H1 (cell line): ENCODE measurements at regions not wholly inside any gene's neighbourhood (a gene's known extent, or its start where the extent isn't known, plus 50 kb on each side); places are given as distances from the start of the nearest gene placed in this dataset.

ENCODE experiments used
- CTCF ChIA-PET: fragments of 300-600 bp; sonication (Branson Sonifier 250); formaldehyde crosslinking; loops from one replicate; lab custom pipeline; 2021; ENCODE audit not compliant: partially characterized antibody; lab: Charles Lee
- POLR2A ChIA-PET: fragments of 300-600 bp; sonication (Branson Sonifier 250); formaldehyde crosslinking; loops from one replicate; lab custom pipeline; 2021; ENCODE audit warnings: inconsistent platforms; ENCODE audit not compliant: partially characterized antibody; lab: Charles Lee
- DNase-seq, 2 experiments: peaks; one replicate each; pipeline versions ENCODE4 v3.0.0 to v3.0.0-alpha.2; 2010 to 2022; ENCODE audit warnings: low spot score in 2 of 2, low read depth in 1 of 2, mixed read lengths in 1 of 2
- FAIRE-seq: peaks from 2 replicates; lab custom pipeline; 2011; peaks lifted over from hg19 to GRCh38; lab: Jason Lieb, UNC
- H2AFZ ChIP-seq: 2 replicates; pipeline ENCODE4 v1.8.1; 2012; ENCODE audit warnings: low read length, inconsistent platforms
- H2AK5ac ChIP-seq: 2 replicates; pipeline ENCODE4 v1.6.1; 2013; ENCODE audit warnings: low read depth, low read length
- H2BK120ac ChIP-seq: replicated peaks from 2 replicates; pipeline ENCODE3; 2013; ENCODE audit warnings: low read depth, low read length, inconsistent platforms
- H2BK12ac ChIP-seq: 2 replicates; pipeline ENCODE4 v1.6.1; 2013; ENCODE audit warnings: low read depth, low read length
- H2BK15ac ChIP-seq: 2 replicates; pipeline ENCODE4 v1.6.1; 2013; ENCODE audit warnings: low read length
- H2BK20ac ChIP-seq: 2 replicates; pipeline ENCODE4 v1.6.1; 2013; ENCODE audit warnings: low read length
- H2BK5ac ChIP-seq: 2 replicates; pipeline ENCODE4 v1.6.1; 2013; ENCODE audit warnings: low read depth, low read length
- H3K14ac ChIP-seq: 2 replicates; pipeline ENCODE4 v1.6.1; 2013; ENCODE audit warnings: inconsistent platforms; ENCODE audit not compliant: insufficient read length
- H3K18ac ChIP-seq: 2 replicates; pipeline ENCODE4 v1.6.1; 2013; ENCODE audit warnings: low read length; ENCODE audit errors: extremely low read depth
- H3K23ac ChIP-seq: 2 replicates; pipeline ENCODE4 v1.6.1; 2013; ENCODE audit warnings: inconsistent platforms; ENCODE audit not compliant: insufficient read length
- H3K23me2 ChIP-seq: 2 replicates; pipeline ENCODE4 v1.6.1; 2013; ENCODE audit warnings: low read depth, low read length
- H3K27ac ChIP-seq: 2 replicates; pipeline ENCODE4 v1.6.1; 2011; ENCODE audit warnings: low read depth, low read length, inconsistent platforms
- H3K27me3 ChIP-seq, 4 experiments: replicated peaks in 1 of 4; 1 replicate in 1 of 4; 2 replicates in 3 of 4; pipeline versions ENCODE4 v1.6.1 to v1.8.1; 2011 to 2013; ENCODE audit warnings: low read length in 3 of 4, mild to moderate bottlenecking in 3 of 4, inconsistent platforms in 2 of 4, mixed read lengths in 2 of 4, moderate library complexity in 1 of 4; ENCODE audit not compliant: control insufficient read depth in 3 of 4, insufficient read depth in 3 of 4; ENCODE audit errors: extremely low read depth in 1 of 4
- H3K36me3 ChIP-seq, 4 experiments: 2 replicates each; pipeline versions ENCODE4 v1.6.1 to v1.8.1; 2011 to 2013; ENCODE audit warnings: mild to moderate bottlenecking in 4 of 4, low read length in 3 of 4, moderate library complexity in 2 of 4, control low read depth in 1 of 4, inconsistent platforms in 1 of 4; ENCODE audit not compliant: insufficient read depth in 4 of 4, control insufficient read depth in 2 of 4
- H3K4ac ChIP-seq: replicated peaks from 2 replicates; pipeline ENCODE3; 2013; ENCODE audit warnings: low read length, low read depth, mixed read lengths, inconsistent platforms; ENCODE audit not compliant: insufficient read length
- H3K4me1 ChIP-seq, 4 experiments: replicated peaks in 1 of 4; 1 replicate in 1 of 4; 2 replicates in 3 of 4; pipeline versions ENCODE4 v1.6.1 to v1.8.1; 2011 to 2013; ENCODE audit warnings: low read length in 3 of 4, inconsistent platforms in 2 of 4, mixed read lengths in 1 of 4; ENCODE audit not compliant: insufficient read depth in 4 of 4, control insufficient read depth in 3 of 4
- H3K4me2 ChIP-seq, 2 experiments: 2 replicates each; pipeline versions ENCODE4 v1.6.1 to v1.8.1; 2011 to 2013; ENCODE audit warnings: low read depth in 2 of 2, low read length in 2 of 2, control low read depth in 1 of 2, inconsistent platforms in 1 of 2, mild to moderate bottlenecking in 1 of 2; ENCODE audit not compliant: insufficient read depth in 1 of 2
- H3K4me3 ChIP-seq, 4 experiments: fragments of 200-600, 300-600 bp in 1 of 4; sonication (generic), shearing (Covaris generic), sonication (Bioruptor Twin) in 1 of 4; 2 replicates each; pipeline versions ENCODE4 v1.5.1 to v1.8.1; 2011 to 2016; ENCODE audit warnings: low read length in 4 of 4, low read depth in 3 of 4, control low read depth in 2 of 4, inconsistent platforms in 2 of 4, mild to moderate bottlenecking in 2 of 4, mixed read lengths in 1 of 4, moderate library complexity in 1 of 4; ENCODE audit not compliant: insufficient read depth in 2 of 4; ENCODE audit errors: extremely low read depth in 1 of 4
- H3K56ac ChIP-seq: replicated peaks from 2 replicates; pipeline ENCODE3; 2013; ENCODE audit warnings: low read depth, mild to moderate bottlenecking, mixed read lengths, low read length, inconsistent platforms; ENCODE audit not compliant: insufficient read length
- H3K79me1 ChIP-seq: 2 replicates; pipeline ENCODE4 v1.6.1; 2013; ENCODE audit warnings: low read depth, low read length, control low read depth
- H3K79me2 ChIP-seq, 2 experiments: 2 replicates each; pipeline versions ENCODE4 v1.6.1 to v1.8.1; 2012 to 2013; ENCODE audit warnings: low read length in 2 of 2, mild to moderate bottlenecking in 2 of 2, inconsistent platforms in 1 of 2; ENCODE audit not compliant: insufficient read depth in 2 of 2, control insufficient read depth in 1 of 2
- H3K9ac ChIP-seq, 4 experiments: replicated peaks in 1 of 4; 1 replicate in 1 of 4; 2 replicates in 3 of 4; pipeline versions ENCODE4 v1.6.1 to v1.8.1; 2011 to 2013; ENCODE audit warnings: low read depth in 3 of 4, low read length in 3 of 4, control low read depth in 2 of 4, mild to moderate bottlenecking in 2 of 4, moderate library complexity in 2 of 4, inconsistent platforms in 1 of 4; ENCODE audit errors: extremely low read depth in 1 of 4
- H3K9me3 ChIP-seq, 2 experiments: 2 replicates each; pipeline versions ENCODE4 v1.6.1 to v1.8.1; 2012 to 2013; ENCODE audit warnings: mild to moderate bottlenecking in 2 of 2, moderate library complexity in 2 of 2, control low read depth in 1 of 2, inconsistent platforms in 1 of 2, low read depth in 1 of 2, low read length in 1 of 2, mixed read lengths in 1 of 2; ENCODE audit not compliant: insufficient read depth in 2 of 2
- H4K20me1 ChIP-seq, 2 experiments: replicated peaks in 1 of 2; 2 replicates each; pipeline versions ENCODE3 to v1.8.1; 2011 to 2013; ENCODE audit warnings: inconsistent platforms in 2 of 2, low read length in 2 of 2, mild to moderate bottlenecking in 1 of 2; ENCODE audit not compliant: insufficient read depth in 2 of 2, control insufficient read depth in 1 of 2
- H4K5ac ChIP-seq: 2 replicates; pipeline ENCODE4 v1.6.1; 2013; ENCODE audit warnings: low read length, low read depth, mixed read lengths, inconsistent platforms; ENCODE audit not compliant: insufficient read length
- H4K8ac ChIP-seq: 2 replicates; pipeline ENCODE4 v1.8.0; 2013; ENCODE audit warnings: mild to moderate bottlenecking, moderate library complexity, low read length, inconsistent platforms; ENCODE audit not compliant: insufficient read depth; ENCODE audit errors: extremely low read depth
- H4K91ac ChIP-seq: replicated peaks from 2 replicates; pipeline ENCODE3; 2013; ENCODE audit warnings: low read length, mixed read lengths, inconsistent platforms; ENCODE audit not compliant: insufficient read length
- BRCA1 ChIP-seq: IDR thresholded peaks from 2 replicates; pipeline ENCODE4 v1.6.1; 2012; ENCODE audit warnings: low read depth, low read length, improper control_type of control experiment
- CREB1 ChIP-seq: IDR thresholded peaks from 2 replicates; pipeline ENCODE4 v1.6.1; 2012; ENCODE audit warnings: inconsistent platforms
- GTF2F1 ChIP-seq: IDR thresholded peaks from 2 replicates; pipeline ENCODE4 v1.6.1; 2012; ENCODE audit warnings: low read depth, low read length, improper control_type of control experiment, borderline replicate concordance
- HDAC6 ChIP-seq: IDR thresholded peaks from one replicate; pipeline ENCODE4 v1.7.1; 2012; ENCODE audit warnings: low read depth, mild to moderate bottlenecking, inconsistent platforms, low read length, moderate library complexity
- SP1 ChIP-seq: IDR thresholded peaks from 2 replicates; pipeline ENCODE4 v1.6.1; 2011; ENCODE audit warnings: low read depth, low read length
- WGBS, 2 experiments: shearing (Covaris generic) in 1 of 2; methylation state at CpG; one replicate each; pipeline versions ENCODE4 v1.1.6 to v1.1.7; 2013 to 2015; ENCODE audit warnings: low lambda C conversion rate in 2 of 2, mixed read lengths in 2 of 2, inconsistent platforms in 1 of 2, low coverage in 1 of 2, missing lambda C conversion rate in 1 of 2; ENCODE audit not compliant: insufficient replicate concordance in 2 of 2, insufficient coverage in 1 of 2, insufficient read length in 1 of 2; ENCODE audit errors: extremely low coverage in 1 of 2, missing lambda C conversion rate in 1 of 2; 5-methylcytosine and 5-hydroxymethylcytosine counted together

DNA sequence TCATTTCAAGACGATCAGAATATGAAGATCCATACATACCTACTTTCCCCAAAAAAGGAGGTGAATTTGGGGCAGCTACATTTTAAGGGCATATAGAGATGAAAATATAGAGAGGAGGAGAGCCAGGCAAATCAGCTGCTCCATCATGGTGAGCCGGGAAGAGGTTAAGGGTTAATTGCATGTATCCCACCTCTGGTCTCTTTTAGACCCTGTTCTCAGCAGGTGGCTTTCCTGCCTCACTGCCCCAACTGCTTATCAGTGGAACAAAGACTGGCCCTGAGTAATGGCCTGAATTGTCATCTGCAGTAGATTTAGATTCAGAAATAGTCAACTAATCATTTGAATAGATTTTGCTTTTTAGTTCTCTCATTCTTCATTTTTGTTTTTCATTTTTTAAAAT is 206.6 kb downstream of the SPRY2 start:
- Histone ChIP-seq H4K20me1 (no peaks in the 10 kb centered on the region), H3K4me2 (no peak overlapping the region), H2BK12ac (no peak overlapping the region), H4K5ac (no peak overlapping the region), H3K27me3 (no peaks in the 10 kb centered on the region), H3K56ac (no peak overlapping the region), H3K36me3 (no peaks in the 10 kb centered on the region), H2AK5ac (no peak overlapping the region), H4K8ac (no peak overlapping the region), H3K9me3 (no peaks in the 10 kb centered on the region), H2BK15ac (no peak overlapping the region), H3K9ac (no peak overlapping the region), H2BK5ac (no peak overlapping the region), H3K4me3 (no peak overlapping the region), H3K79me1 (no peaks in the 10 kb centered on the region), H3K79me2 (no peaks in the 10 kb centered on the region), H3K27ac (no peak overlapping the region), H2BK20ac (no peak overlapping the region), H3K14ac (no peak overlapping the region), H3K4me1 (peaks cover 0 to 9% (median 7%) of the 10 kb centered on the region in 4 experiments; a peak in 5 of 7 replicates), H2BK120ac (no peak overlapping the region), H3K4ac (no peak overlapping the region), H2AFZ (no peak overlapping the region), H3K18ac (no peak overlapping the region), H3K23me2 (no peaks in the 10 kb centered on the region), H4K91ac (no peak overlapping the region), H3K23ac (no peak overlapping the region)
- CTCF ChIA-PET = interaction anchor here (0.6 to 2.3 kb wide), 3 partner anchors 13 to 233 kb away, joined by 3 to 9 read pairs (median 5); no protein-coding TSS in a partner anchor
- 89% methylated on average over 2 of the region's 2 CpGs; no CpG with 5 or more reads in 1 of the 2 experiments for WGBS, 2 experiments
- no peak for TF ChIP-seq HDAC6
- TF ChIP-seq GTF2F1 = no peak
- no peak for TF ChIP-seq SP1
- TF ChIP-seq CREB1 = no peak
- no peak for TF ChIP-seq BRCA1
- no peak for FAIRE-seq
- POLR2A ChIA-PET = no interaction called here
- no peak for DNase-seq
